Neutrophil (primary cell): ENCODE measurements at regions not wholly inside any gene's neighbourhood (a gene's known extent, or its start where the extent isn't known, plus 50 kb on each side); places are given as distances from the start of the nearest gene placed in this dataset.

Source experiments
- H3K27ac ChIP-seq: fragments of 200-600 bp; sonication (generic); 2 replicates; pipeline ENCODE4 v1.5.1; 2016; ENCODE audit warnings: mild to moderate bottlenecking, moderate library complexity
- H3K27me3 ChIP-seq: fragments of 200-600 bp; sonication (generic); 2 replicates; pipeline ENCODE4 v1.6.0; 2016; ENCODE audit warnings: mild to moderate bottlenecking
- H3K36me3 ChIP-seq: fragments of 200-600 bp; sonication (generic); 2 replicates; pipeline ENCODE4 v1.5.1; 2017
- H3K4me1 ChIP-seq, 2 experiments: fragments of 200-600 bp in 1 of 2; sonication (generic) in 1 of 2; 1 replicate in 1 of 2; 2 replicates in 1 of 2; pipeline versions ENCODE4 v1.5.1 to v1.6.1; 2013 to 2016; ENCODE audit warnings: low read depth in 1 of 2, low read length in 1 of 2, mild to moderate bottlenecking in 1 of 2, moderate library complexity in 1 of 2; ENCODE audit not compliant: control insufficient read depth in 1 of 2, insufficient read depth in 1 of 2
- H3K4me3 ChIP-seq, 2 experiments: fragments of 200-600 bp in 1 of 2; sonication (generic) in 1 of 2; 1 replicate in 1 of 2; 2 replicates in 1 of 2; pipeline ENCODE4 v1.5.1; 2013 to 2016; ENCODE audit warnings: low read depth in 1 of 2, low read length in 1 of 2, mild to moderate bottlenecking in 1 of 2, moderate library complexity in 1 of 2
- H3K9me3 ChIP-seq: fragments of 200-600 bp; sonication (generic); 2 replicates; pipeline ENCODE4 v1.5.1; 2016
- TF ChIP-seq, protein P1 (sequence below): fragments of 200-600 bp; sonication (generic); IDR thresholded peaks from 2 replicates; pipeline ENCODE4 v1.5.1; 2016; ENCODE audit warnings: antibody characterized with exemption

DNA sequence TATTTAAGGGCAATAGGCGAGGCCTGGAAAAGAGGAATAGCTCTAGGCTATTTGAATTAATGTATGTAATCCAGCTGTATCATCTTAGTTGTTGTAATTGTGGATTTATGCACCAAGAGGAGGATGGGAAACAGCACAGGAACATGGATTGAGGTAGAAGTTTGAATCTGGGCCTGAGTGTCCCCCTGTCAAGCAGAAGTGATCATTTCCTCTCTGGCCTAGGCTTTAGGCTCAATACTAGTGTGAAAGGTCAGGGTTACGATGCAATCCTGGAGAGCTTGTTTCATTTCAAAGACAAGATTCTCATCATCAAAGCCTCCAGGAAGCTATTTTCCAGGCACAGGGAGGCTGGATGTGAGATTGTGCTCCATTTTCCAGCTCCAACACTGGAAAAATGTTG lies 77.9 kb upstream of the HSD17B12 start:
- Histone ChIP-seq H3K27ac (no peak overlapping the region), H3K9me3 (no peaks in the 10 kb centered on the region), H3K36me3 (no peaks in the 10 kb centered on the region), H3K27me3 (peaks cover 89% of the 10 kb centered on the region), H3K4me3 (no peak overlapping the region), H3K4me1 (no peaks in the 10 kb centered on the region)
- TF ChIP-seq, protein P1, sequence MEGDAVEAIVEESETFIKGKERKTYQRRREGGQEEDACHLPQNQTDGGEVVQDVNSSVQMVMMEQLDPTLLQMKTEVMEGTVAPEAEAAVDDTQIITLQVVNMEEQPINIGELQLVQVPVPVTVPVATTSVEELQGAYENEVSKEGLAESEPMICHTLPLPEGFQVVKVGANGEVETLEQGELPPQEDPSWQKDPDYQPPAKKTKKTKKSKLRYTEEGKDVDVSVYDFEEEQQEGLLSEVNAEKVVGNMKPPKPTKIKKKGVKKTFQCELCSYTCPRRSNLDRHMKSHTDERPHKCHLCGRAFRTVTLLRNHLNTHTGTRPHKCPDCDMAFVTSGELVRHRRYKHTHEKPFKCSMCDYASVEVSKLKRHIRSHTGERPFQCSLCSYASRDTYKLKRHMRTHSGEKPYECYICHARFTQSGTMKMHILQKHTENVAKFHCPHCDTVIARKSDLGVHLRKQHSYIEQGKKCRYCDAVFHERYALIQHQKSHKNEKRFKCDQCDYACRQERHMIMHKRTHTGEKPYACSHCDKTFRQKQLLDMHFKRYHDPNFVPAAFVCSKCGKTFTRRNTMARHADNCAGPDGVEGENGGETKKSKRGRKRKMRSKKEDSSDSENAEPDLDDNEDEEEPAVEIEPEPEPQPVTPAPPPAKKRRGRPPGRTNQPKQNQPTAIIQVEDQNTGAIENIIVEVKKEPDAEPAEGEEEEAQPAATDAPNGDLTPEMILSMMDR = no peak

- Histone ChIP-seq H3K9me3 (no peaks in the 10 kb centered on the region), H3K27me3 (peaks cover 31% of the 10 kb centered on the region), H3K27ac (no peak overlapping the region), H3K36me3 (no peaks in the 10 kb centered on the region), H3K4me1 (no peaks in the 10 kb centered on the region), H3K4me3 (no peak overlapping the region)
- TF ChIP-seq, protein P1 = no peak
Measured at GRCh38 chr11:43614214-43614613, 66.3 kb upstream of the HSD17B12 start.

GRCh38 chr11:43619863-43620505 lies 60.6 kb upstream of the HSD17B12 start:
- H3K27ac ChIP-seq = no peak overlapping the region
- peaks cover 71% of the 10 kb centered on the region for H3K27me3 ChIP-seq
- TF ChIP-seq, protein P1 = no peak
- H3K9me3 ChIP-seq = no peaks in the 10 kb centered on the region
- no peaks in the 10 kb centered on the region for H3K36me3 ChIP-seq
- H3K4me3 ChIP-seq = no peak overlapping the region
- no peaks in the 10 kb centered on the region for H3K4me1 ChIP-seq

- H3K27ac ChIP-seq = no peak overlapping the region
- no peaks in the 10 kb centered on the region for H3K36me3 ChIP-seq
- TF ChIP-seq, protein P1 = no peak
- H3K9me3 ChIP-seq = no peaks in the 10 kb centered on the region
- no peaks in the 10 kb centered on the region for H3K4me1 ChIP-seq
- no peak overlapping the region for H3K4me3 ChIP-seq
- H3K27me3 ChIP-seq = peaks cover 99% of the 10 kb centered on the region
Measured at GRCh38 chr11:43626798-43627197, 53.7 kb upstream of the HSD17B12 start.
